HG02840 (cell line): ENCODE measurements at regions not wholly inside any gene's neighbourhood (a gene's known extent, or its start where the extent isn't known, plus 50 kb on each side); places are given as distances from the start of the nearest gene placed in this dataset.
"Not testable (repeated sequence)": the region's sequence is repeated elsewhere in the genome, so short reads cannot be mapped to it uniquely, and the experiment has no call there.

Experiments used
- ATAC-seq: cut with Tn5 transposase; IDR thresholded peaks from one replicate; pipeline ENCODE4 v1.9.1; 2021; ENCODE audit warnings: mild to moderate bottlenecking, moderate library complexity, moderate number of reproducible peaks; ENCODE audit not compliant: unreplicated experiment, low FRiP score

- no peak for ATAC-seq
These were observed 1509.1 kb downstream of the REEP3 start for GRCh38 chr10:65030263-65030662.

DNA sequence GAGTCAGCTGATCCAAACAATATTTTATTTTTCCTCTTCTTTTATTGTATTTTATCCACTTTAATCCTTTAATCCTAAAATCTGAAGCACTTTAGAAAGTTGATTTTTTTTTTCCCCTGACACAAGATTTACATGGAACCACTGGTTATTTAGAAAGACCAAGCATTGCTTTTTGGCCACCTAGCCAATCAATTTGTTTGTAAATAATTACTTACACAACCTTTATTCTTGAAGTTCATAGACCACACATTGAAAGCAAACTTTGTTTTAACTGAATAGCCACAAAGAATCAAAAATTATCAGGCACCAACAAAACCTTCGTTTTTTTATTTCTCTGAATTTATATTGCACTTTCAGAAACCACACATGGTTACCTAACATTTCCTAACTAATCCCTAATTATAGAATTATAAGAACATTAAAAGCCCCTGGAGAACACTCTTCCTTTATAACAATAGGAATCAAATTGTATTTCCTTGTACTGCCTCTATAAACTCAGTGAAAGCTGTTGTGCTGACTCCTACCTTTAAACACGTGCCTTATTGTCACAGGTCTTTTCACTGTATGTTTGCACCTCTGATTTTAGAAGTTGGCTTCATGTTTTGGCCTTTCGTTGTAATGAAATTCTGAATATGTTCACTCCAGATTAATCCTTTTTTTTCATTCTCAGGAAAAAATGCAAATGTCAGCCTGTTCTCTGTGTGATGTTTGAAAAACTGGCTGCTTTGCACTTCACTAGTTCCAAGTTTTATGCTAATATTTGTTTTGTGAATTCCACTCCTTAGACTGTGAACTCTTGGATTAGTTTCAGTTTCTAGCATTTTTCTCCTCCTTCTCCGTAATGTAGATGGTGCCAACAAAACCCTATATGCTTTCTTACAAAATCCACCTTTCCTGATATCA is 1511.9 kb downstream of the REEP3 start:
- no peak for ATAC-seq

GRCh38 chr10:65033957-65034356 is 1512.8 kb downstream of the REEP3 start:
- no peak for ATAC-seq

DNA sequence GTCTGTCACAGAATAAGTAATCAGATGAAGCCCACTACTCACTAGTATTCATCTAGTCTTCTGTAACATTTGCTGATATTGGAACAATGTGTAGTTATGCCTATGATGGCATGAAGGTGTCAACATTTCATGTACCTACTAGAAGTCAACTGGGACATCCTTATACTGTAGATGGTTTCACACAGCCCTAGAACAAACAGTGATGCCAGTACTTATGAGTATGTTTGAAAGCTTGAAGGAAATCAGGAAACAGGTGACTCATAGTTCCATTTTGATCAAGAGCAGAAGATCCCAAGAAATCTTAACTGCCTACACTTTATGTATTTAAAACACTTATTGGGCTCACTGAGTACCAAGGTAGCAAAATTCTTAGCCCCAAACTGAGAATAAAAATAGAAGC is 1519.6 kb downstream of the REEP3 start:
- ATAC-seq, result no peak

DNA sequence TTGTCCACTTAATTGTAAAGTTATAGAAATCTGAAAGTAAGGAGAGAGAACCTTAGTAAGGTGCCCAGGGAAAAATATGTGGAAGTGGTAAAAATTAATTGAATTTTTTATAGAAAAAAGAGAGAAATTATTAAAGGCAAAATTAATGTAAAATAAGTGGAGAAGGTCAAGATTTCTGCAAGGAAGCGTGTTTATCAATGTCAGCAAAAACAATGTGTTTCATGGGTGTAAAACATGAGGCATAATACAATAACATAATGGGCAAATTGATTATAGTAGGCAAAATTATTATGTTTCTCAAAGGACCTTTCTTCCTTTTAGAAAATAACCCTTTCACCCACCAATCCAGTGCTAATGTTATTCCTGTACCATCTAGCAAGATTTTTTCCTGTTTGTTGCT is 1520.1 kb downstream of the REEP3 start:
- no peak for ATAC-seq

DNA sequence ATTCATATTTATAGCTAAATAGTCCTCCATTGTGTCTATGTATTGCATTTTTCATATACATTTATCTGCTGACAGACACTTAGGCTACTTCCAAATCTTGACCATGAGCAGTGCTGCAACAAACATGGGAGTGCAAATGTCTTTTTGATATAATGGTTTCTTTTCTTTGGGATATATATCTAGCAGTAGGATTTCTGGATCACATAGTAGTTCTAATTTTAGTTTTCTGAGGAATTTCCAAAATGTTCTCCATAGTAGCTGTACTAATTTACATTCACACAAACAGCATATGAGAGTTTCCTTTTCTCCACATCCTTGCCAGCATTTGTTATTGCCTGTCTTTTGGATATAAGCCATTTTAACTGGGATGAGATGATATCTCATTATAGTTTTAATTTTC is 1521.3 kb downstream of the REEP3 start:
- ATAC-seq, result no peak

- ATAC-seq, result no peak
These were observed 1525.6 kb downstream of the REEP3 start for GRCh38 chr10:65046831-65047230.

DNA sequence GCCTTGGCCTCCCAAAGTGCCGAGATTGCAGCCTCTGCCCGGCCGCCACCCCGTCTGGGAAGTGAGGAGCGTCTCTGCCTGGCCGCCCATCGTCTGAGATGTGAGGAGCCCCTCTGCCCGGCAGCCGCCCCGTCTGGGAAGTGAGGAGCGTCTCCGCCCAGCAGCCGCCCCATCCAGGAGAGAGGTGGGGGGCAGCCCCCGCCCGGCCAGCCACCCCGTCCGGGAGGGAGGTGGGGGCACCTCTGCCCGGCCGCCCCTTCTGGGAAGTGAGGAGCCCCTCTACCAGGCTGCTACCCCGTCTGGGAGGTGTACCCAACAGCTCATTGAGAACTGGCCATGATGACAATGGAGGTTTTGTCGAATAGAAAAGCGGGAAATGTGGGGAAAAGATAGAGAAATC is 1530.9 kb downstream of the REEP3 start:
- ATAC-seq, result not testable (repeated sequence)

DNA sequence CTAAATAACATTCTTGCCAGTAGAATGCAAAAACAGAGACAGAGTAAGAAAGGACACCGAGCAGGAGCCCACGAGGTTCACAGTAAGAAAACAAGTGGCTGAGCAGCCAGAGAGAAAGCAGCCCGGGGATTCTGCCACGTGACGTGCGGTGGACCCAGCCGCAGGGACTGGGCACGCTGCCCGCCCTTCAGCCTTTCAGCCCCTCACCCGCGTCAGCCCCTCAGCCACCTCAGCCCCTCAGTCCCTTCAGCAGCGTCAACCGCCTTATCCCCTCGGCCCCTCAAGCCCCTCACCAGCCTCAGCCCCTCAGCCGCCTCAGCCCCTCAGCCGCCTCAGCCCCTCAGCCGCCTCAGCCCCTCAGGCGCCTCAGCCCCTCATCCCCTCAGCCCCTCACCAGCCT is 1532.2 kb downstream of the REEP3 start:
- ATAC-seq, result not testable (repeated sequence)

GRCh38 chr10:65053831-65054351 is 1532.7 kb downstream of the REEP3 start:
- not testable (repeated sequence) for ATAC-seq

- not testable (repeated sequence) for ATAC-seq
These were observed 1533.5 kb downstream of the REEP3 start for GRCh38 chr10:65054701-65055100.

DNA sequence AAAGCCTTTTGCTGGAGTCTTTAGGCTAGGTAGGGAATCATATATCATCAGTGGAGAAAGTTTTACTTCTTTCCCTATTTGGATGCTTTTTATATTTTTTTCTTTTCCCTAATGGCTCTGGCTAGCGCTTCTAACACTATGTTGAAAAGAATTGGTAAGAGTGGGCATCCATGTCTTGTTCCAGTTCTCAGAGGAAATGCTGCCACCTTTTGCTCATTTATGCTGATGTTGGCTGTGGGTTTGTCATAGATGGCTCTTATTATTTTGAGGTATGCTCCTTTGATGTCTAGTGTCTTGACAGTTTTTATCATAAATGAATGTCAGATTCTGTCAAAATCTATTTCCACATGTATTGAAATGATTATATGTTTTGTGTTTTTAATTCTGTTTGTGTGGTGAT is 1544.1 kb downstream of the REEP3 start:
- ATAC-seq, result no peak

DNA sequence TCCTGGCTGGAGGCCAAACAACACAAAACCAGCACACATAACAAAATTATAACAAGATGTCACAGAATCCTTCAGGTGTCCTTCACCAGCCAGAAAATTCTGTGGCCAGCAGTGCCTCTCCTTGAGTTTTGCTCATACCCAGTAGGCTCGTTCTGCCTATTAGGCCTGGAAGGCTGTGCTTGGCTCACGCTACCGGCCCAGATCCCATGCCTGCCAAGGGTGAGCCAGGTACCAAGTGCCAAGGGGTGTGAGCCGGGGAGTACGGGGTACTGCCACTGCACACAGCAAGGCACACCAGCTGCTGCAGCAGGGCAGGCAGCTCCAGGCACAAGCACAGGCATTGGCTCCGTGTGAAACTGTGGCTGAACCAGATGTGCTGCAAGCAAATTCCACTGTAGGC is 1562.0 kb downstream of the REEP3 start:
- no peak for ATAC-seq

GRCh38 chr10:65090991-65091390 is 1569.8 kb downstream of the REEP3 start:
- no peak for ATAC-seq

DNA sequence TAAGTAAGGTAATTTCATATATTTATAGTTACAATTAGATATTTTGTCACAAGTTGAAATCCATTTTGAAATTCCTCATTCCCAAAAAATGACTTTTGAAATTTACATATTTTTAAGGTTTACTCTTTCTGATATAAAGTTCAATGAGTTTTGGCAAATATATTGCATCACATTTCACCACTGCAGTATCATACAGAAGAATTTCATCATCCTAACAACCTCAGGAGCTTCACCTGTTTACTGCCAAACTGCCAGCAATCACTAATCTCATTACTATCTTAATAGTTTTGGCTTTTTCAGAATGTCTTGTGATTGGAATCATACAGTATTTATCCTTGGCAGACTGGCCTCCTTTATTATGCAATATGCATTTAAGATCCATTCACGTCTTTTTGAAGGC is 1578.9 kb downstream of the REEP3 start:
- no peak for ATAC-seq

- ATAC-seq, result not testable (repeated sequence)
These were observed 1579.7 kb downstream of the REEP3 start for GRCh38 chr10:65100881-65101280.

DNA sequence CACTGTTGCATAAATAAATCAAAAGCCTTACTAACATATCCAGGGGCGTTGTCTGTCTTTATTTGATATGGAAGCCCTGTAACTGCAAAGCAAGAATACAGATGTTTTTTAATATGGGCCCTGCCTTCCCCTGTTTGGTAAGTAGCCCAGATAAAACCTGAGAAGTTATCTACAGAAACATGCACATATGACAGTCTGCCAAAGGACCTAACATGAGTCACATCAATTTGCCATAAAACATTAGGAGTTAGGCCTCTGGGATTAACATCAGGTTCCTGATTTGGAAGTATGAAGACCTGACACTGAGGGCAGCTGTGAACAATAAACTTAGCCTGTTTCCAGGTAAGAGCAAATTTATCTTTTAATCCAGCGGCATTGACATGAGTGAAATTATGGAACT is 1588.8 kb downstream of the REEP3 start:
- no peak for ATAC-seq

GRCh38 chr10:65111059-65111458 is 1589.9 kb downstream of the REEP3 start:
- not testable (repeated sequence) for ATAC-seq

DNA sequence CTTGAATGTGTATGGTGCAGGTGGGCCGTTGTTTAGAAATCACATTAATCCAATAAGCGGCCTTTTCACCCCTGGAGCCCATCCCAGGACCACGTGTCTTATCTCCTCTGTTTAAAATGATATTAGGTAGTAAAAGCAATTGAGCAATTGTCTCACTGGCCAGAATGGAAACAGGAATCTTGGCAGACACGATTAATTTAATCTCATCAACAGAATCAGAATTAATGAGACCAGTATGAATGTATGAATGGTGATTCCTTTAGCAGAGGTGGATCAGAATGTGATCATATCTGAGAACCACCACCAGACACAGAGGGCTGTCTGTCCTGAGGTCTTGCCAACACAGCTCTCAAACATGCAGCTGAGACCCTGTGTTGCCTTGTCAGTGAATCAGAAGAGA is 1591.4 kb downstream of the REEP3 start:
- ATAC-seq, result no peak

- ATAC-seq, result no peak
These were observed 1601.9 kb downstream of the REEP3 start for GRCh38 chr10:65123120-65123519.

DNA sequence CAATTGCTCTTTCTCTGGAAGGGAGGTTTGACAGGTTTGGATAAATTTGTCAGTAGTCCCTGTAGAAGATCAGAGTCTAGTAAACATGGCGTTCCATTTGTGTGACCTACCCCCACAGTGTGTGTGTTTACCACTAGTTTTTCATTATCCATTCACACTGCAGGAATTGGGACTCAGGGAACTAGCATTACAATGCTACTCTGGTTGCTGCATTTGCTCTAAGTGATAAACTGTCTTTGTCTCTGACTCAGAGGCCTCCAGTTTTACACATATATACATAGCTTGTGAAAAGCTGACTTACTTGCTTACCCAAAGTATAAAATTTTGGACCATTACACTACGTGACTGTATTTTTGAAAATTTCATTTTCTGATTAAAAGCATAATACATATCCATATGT is 1604.0 kb downstream of the REEP3 start:
- ATAC-seq, result no peak

DNA sequence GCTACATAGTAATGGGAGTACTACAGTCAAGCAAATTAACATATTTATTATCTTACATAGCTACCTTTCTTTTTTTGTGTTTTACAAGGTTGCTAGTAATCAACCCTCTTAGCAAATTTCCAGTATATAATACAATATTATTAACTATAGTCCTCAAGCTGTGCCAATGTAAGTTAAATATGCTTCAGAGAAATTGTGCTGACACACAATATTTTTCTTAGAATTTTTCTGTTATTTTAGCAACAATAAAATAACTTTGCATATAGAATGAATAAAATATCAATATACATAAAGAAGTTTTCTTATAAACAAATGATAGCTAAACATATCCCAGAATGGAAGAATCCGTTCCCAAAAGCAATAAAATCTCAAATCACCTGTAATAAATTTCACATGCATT is 1605.1 kb downstream of the REEP3 start:
- ATAC-seq, result no peak
